ENCODE measurements at regions not wholly inside any gene's neighbourhood (a gene's known extent, or its start where the extent isn't known, plus 50 kb on each side); places are given as distances from the start of the nearest gene placed in this dataset.

DNA sequence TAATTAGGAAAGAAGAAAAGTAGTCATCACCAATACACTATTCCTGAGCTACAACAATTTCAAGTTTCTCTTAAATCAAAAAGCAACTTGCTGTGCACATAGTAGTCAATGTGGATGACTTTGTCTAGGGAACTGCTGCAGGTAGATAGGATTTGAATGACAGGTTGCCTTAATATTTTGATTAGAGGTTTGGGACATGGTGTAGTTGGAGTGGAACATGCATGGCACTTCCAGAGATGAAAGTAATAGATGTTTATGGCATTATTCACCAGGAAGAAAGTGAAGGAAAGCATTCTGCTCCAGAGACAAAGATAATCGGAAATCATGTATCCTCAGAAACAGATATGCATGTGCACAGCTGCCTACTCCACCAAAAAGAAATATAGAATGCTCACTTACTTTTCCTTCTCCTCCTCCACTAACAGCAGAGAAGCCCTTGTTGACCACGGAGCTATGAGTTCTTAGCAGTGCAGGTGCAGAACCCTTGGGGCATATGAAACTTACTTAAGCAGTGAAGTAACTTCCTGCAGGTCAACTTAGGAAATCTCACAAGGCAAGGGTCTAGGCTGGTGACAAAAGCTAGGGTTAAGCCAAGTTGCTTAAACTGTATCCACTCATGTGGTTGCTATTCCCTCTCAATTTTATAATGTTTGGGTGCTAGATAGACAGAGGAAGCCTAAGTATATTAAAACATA is 390.8 kb downstream of the HNRNPD start (continued):
- TF ChIP-seq USF2 (IDR thresholded peaks at IDR 0.05; ENCODE audit: low read length) (no peak), TAF1 (IDR thresholded peaks at IDR 0.05; ENCODE audit: low read depth, low read length) (no peak), CBX8 (IDR thresholded peaks at IDR 0.05; ENCODE audit: borderline replicate concordance, low read depth, low read length) (no peak)

Measured in H1 (cell line).